Activated naive CD8-positive, alpha-beta T cell treated with anti-CD3 and anti-CD28 coated beads, Interleukin-2, amount 50 U/mL, for 16 hours (primary cell): ENCODE measurements at regions not wholly inside any gene's neighbourhood (a gene's known extent, or its start where the extent isn't known, plus 50 kb on each side); places are given as distances from the start of the nearest gene placed in this dataset.

ENCODE experiments used
- DNase-seq: peaks from one replicate; pipeline ENCODE4 v3.0.0-alpha.2; 2020; ENCODE audit warnings: low read depth, low spot score

DNA sequence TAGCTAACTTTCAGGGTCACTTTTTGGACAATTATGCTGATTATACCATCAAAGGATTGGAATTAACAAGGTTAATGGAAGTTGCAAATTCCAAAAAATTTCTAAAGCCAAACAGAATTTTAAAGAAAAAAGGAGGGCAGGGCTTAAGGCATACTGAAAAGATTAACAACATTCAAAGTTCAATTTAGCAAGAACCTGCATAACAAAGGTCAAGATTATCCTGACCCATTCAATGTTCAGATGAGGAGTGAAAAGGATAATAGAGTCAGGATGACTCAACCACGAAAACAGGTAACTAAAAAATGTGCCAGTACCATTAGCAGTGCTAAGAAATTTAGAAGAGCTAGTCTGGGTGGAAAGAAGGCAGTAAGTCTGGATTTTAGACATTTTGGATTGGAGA lies 139.8 kb upstream of the HNMT start:
- no peak for DNase-seq

DNA sequence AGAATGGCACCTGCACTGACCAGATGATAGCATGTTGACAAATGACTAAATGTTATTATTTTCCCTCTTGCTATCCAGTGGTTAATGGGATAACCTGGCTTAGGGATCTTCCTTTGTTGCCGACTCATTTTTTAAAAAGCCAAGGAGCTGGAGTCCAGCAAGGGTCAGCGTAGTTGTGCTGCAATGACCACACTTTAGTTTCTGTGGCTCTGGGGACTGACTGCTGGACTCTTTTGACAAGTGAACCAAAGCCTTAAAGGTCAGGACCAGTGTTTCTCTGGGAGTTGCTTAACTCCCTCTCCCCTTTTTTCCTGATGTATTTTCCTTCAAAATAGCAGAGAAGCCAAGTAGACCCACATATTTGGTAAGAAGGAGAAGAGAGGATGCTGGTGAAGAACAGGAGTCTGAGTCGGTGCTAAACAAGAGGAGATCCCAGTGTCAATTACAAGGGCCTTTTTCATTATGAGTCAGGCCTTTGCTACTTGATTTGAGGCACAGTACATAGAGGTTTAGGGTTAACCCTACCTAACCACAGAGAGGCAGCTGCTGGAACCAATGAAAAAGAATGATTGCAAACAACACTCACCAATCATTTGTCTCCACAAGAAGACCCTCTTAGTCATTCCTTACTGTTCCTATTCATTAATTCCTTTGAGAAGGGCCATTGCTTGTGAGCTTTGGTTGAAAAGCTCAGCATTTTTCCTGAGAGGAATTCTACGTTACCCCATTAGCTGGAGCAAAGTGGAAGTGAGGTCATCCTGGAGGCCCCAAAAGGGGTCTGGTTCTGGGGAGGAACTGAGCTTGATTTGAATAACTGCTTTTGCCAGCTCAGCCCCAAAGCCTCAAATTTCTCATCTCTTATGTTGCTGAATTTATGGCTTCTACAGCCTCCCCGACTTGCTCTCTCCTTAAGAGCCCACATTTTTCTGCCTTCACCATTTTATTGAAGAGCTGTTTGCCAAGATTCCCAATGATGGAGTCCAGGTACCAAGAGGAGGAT lies 137.6 kb upstream of the HNMT start:
- DNase-seq, result no peak

DNA sequence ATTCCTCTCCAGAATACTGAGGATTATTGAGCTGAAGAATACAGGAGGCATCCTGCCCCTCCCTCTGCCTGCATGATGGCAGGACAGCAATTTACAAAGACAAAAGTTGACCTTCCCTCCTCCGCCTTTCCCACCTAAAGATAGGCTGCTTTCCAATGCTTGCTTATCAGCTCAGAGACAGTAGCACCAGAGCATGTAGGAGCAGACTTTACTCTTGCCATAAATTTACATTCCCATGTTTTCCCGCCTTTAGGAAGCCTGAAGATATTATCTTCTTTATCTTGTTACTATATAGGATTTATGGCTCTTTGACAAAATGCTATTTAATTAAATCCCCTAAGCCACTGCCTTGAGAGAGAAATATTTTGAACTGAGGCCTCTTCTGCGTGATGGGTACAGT lies 135.6 kb upstream of the HNMT start:
- DNase-seq, result no peak

DNA sequence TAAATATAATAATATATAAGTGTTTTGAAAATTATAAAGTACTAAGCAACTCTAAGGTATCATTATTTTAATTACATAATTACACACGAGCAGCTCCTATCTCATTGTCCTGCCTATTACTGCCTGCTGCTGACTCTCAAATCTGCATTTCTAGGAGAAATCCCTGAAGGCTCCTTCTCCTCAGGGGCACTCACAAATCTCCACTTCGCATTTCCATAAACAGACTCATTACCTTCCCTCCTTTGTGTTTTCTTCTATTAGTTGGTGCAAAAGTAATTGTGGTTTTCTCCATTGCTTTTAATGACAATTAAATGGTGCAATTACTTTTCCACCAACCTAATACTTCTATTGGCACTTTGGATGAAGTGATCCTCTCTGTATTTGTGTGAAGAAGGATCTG lies 135.0 kb upstream of the HNMT start:
- no peak for DNase-seq

DNA sequence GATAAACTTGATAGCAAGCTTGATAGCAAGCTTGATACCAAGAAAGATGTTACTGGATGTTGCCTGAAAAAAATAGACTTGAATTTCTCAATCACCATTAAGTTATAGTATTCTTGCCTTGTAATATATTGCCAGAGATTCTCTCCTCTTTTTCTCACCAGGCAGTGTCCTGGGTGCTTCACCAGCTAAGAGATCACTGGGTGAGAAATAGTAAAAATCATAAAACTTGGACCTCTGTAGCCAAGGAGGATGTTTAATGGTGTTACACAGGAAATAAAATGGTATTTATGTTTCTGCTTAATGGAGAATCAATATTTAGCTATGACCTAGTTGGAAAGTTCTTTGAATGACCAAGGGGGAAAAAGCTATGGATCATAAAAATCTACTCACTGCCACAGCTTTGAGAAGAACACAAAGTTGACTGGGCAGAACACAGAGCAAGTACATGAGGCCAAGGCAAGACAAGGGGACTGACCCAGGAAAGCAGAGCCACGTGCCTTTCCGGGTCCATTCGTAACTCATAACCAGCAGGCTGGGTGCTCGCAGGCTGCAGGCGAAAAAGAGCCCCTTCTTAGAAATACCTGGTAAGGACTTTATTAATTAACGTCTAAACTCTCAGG lies 129.4 kb upstream of the HNMT start:
- DNase-seq, result no peak

DNA sequence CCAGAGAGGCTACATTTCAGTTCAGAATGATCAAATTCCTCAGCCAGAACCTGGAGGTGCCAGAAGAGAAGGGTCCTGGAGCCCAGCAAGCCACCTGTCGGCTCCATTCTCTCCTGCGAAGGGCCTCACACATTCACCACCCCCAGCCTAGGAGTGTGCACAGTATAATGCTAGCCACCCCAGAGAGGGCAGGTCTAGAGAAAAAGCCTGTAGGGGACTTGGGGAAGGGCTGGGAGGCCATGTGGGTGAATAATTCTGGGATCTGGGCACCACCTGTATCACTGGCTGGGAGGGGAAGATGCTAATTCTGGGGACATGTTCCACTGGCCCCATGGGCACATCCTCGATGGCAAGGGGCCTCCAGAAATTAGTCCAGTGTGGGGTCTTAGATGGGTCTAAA lies 127.6 kb upstream of the HNMT start:
- DNase-seq, result no peak

DNA sequence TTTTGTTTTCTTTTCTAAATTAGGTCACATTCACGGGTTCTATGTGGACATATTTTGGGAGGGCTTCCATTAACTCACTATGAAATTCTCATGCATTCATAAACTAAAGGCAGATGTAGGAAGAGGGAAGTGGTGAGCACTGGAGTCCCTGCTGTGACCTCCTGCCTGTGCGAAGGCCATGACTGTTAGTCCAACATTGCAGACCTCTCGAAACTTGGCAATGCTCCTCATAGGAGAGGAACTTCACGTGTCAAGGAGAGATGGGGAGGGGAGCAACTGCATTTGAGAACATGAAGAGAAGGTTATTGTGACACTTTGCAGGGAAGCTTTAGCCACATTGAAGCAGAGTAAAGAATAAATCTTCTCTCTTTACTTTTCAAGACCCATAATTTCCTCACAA lies 126.4 kb upstream of the HNMT start:
- DNase-seq, result no peak

DNA sequence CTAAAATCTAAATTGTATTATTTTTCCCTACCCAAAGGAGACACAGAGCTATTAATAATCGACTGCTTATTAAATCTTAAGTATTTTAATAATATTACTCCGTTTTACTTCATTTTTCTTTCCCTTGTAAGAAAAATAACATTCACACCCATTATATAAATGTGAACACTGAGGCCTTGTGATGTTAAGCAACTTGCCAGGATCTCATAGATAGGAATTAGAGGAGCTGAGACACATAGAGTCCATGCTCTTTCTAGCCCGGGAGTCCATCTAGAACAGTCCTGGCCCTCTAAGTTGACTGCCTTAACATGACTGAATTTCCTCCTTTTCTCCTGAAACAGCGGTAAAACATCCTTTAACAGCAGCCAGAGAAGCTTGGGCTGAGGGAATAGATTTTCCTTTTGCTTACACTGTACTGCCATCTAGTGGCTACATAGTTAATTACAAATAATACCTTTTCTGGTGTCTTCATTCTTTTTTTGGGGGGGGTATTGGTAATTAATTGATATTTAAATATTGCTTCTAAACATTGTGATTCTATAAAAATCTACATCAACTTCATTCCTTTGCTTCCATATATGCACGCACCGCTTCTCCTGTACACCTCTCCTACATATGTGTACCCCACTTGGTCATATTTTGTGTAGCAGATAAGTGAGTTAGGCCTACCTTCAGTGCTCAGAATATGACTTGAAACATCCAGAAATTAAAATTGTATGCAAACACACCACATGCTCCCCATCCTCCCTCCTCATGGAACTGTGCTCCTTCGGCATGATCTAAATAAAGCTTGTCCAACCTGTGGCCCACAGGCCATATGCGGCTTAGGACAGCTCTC lies 125.8 kb upstream of the HNMT start:
- DNase-seq, result no peak

DNA sequence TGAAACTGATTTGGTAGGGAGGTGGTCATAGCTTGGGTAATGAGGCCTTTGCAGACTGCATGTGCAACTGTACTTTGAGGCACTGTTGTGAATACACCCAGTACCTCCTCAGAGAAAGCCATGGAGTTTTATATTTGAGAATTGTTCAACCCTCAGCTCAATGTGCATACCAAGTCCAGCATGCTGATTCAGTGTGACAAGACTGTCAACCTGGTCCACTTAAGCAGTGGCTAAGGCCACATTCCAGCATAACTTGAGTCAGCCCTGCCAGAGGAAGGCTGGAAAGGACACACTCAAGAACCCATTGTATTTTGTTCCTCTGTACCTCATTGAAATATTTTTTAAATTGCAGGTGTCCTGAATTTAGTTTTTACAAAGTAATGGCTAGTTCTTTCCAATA lies 121.8 kb upstream of the HNMT start:
- no peak for DNase-seq

DNA sequence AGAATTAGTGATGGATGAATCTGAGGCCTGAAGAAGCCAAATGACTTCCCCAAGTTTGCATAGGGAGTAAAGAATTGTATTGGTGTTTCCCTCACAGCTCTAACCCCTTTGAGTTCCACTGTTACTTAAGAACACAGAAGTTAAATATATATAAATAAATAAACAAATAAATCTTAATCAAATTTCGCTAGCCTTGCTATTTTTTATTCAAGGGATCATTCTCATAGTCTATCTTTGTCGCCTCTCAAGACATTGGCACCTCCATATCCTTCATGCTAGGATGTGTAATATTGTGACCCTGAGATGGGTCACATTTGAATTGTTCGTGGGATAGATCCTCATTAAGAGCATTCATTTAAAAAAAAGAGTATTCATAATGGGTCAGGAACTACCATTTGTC lies 121.3 kb upstream of the HNMT start:
- no peak for DNase-seq

DNA sequence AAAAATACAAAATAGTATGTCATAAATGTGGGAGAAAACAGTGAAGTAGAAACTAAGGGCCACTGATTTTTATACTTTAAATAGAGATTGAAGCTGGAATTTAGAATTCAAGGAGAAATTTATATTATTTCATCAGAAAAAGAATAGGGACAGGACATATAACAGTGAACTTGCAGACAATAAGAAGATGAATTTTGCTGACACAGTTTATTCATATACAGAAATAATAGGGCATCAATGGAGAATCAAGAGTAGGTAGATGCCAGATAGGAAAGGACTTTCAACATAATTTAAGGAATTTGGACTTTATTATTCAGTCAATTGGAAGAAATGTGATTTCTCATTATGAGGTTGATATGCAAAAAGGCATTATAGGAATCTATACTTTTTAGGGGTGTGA lies 118.9 kb upstream of the HNMT start:
- no peak for DNase-seq

DNA sequence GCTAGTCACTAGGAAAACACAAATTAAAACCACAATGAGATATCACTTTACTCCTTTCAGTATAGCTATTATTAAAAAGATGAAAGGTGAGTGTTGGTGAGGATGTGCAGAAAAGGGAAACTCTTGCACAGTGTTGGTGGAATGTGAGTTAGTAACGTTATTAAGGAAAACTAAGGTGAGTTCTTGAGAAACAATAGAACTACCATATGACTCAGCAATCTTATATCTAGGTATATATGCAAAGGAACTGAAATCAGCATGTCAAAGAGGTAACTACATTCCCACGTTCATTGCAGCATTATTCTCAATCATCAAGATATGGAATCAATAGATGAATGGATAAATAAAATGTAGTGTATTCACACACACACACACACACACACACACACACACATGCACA lies 117.3 kb upstream of the HNMT start:
- no peak for DNase-seq

DNA sequence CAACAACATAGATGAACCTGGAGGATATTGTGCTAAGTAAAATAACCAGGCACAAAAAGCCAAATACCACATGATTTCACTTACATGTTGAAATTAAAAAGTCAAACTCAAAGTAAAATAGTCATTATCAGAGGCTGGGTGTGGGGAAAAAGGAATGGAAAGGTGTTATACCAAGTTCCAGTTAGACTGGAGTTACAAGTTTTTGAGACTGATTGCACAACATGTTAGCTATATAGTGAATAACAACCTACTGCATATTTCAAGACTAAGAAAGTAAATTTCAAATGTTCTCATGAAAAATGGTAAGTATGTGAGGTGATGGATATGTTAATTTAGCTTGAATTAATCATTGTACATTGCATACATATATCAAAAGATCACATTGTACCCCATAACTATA lies 116.8 kb upstream of the HNMT start:
- DNase-seq, result no peak

DNA sequence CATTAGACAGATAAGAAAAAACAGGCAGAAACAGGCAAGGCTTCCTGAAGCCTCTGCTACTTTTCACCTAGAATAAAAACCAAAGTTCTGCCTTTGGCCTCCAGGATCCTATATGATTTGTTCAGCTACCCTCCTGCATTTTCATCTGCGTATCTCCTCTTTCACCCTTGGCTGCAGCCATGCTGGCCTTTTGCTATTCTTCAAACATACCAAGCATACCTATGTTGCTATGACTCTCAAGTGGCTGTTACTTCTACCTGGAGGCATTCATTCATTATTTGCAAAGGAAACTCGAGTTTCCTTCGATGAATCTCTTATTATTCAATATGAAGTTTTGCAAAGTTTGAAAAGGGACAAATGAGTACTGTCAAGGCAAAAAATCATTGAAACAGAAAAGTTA lies 106.4 kb upstream of the HNMT start:
- DNase-seq, result no peak

DNA sequence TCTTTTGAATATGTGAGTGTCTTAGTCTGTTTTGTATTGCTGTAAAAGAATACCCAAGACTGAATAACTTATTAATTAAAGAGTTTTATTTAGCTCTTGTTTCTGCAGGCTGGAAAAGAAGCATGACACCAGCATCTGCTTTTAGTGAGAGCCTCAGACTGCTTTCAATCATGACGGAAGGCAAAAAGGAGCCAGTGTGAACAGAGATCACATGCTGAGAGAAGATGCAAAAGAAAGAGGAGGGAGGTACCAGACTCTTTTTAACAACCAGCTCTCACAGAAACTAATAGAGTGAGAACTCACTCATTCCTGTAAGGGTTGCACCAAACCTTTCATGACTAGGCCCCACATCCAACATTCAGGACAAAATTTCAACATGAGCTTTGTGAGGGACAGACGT lies 101.6 kb upstream of the HNMT start:
- DNase-seq, result no peak

DNA sequence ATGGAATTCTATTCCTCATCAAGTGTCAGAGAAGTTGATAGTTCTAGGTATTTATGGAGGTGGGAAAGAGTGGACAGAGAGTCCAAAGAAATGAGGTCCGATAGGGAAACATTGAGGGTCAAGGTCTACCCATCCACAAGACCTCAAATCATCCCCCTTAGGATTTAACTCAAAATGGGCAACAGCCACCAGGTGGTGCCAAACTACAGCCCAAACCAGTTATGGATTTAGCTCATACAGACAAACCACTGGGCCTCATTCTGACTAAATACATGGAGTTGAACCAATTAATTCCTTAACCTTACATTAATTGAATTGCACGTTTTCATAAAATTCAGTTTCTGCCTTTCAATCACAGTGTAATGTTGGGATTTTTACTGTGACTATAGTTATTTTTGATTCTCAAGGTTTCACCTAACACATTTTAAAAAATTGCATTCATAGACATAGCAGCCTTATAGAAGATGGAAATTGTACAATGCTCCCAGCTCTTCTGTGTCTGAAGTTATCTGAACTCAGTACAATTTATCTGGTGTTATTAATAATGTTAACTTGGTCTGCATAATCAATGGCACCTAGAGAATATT lies 98.2 kb upstream of the HNMT start:
- DNase-seq, result peak; percentile 20

DNA sequence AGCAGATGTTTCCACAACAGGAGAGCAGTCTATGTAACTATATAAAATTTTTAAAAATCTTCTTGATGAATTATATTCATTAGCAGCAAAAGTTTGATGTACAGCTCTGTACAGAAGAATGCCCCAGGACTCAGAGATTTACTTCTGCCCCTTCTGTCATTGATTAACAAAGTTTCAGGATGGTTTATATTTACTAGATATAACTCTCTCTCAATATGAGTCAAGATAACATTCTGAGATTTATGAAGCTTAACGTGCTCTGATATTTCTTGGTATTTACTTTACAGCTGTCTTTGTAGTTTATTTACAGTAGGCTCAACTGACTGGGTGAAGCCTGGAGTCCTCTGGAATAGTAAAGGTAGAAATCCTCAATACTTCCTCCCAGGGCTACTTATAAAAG lies 93.6 kb upstream of the HNMT start:
- DNase-seq, result no peak

DNA sequence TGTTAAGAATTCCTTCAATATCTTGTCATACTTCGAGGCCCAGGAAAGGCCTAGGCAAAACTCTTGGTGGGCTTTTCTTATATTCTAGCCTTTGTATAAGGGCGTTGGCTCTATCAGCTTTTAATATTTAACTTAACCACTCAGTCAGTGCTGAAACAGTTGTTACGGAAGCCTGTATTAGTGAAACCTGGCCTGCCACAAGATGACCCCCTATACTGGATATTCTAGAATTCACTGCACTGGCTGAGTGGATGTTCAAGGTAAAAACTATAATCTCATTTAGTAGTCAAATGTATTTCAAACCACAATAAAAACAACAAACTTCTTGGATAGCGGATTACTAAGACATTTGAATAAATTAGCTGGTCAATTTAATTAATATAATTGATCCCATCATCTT lies 91.7 kb upstream of the HNMT start:
- no peak for DNase-seq

DNA sequence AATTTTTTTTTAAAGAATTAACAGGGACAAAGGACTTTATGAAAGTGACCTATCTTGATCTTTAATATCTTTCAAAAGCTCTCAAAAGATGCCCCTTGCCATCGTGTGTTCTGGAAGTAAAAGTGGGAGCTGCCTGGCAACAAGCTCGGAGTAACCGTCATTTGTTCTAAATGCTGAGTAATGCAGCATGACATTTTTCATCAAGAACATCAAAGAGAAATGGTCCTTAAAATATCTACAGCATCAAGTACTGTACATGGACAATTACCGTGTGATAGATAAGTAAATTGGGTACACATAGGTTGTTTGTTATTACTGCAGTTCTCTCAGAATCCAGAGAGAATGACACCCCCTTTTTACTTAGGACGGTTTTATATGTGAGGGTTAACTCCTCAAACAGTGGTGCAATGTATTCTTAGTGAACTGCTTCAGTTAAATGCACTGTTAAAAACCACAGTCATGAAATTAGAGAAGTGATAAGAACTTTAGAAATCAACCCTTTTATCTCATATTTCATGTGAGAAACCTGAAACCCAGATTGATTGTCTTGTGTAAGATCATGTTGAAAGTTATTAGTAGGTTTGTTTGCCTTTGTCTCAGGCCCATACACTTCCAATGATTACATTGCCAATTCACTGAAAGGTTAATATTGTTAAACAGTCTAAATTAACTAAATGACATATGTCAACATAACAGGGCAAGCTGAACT lies 90.6 kb upstream of the HNMT start:
- no peak for DNase-seq

DNA sequence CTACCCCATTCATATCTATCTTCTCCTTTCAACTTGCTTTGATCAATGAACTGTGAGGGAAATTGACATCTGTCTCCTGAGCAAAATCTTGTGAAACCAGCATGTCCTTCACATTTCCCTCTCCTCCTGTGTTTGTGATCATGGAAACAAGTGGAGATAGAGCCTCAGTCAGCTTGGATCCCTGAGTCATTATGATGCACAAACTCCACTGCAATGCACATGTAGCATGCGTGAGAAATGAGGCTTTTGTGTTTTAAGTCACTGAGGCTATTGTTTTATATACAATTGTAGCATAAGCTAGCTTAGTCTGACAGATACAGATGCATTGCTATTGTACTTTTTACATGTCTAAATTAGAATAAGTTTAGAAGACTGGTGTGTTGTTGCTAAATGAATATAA lies 85.2 kb upstream of the HNMT start:
- DNase-seq, result no peak

DNA sequence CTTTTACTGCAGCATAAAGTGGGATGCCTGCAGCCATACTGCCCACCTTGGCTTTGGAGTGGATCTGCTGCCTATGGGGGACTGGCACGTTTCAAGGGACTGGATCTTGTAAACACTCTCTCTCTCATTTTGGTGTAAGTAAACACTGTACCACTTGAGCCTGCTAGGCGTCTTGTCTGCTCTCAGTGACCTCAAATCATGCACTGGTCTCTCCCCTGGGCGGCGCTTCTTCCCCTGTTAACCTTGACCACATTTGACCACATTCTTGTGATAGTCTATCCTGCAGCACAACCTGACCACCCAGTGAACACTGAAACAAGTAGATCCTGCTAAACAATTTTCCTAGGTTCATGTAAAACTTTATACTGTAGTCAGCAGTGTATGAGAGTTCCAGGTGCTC lies 82.6 kb upstream of the HNMT start:
- no peak for DNase-seq
